ENCODE measurements at regions not wholly inside any gene's neighbourhood (a gene's known extent, or its start where the extent isn't known, plus 50 kb on each side); places are given as distances from the start of the nearest gene placed in this dataset.
"Not testable (repeated sequence)": the region's sequence is repeated elsewhere in the genome, so short reads cannot be mapped to it uniquely, and the experiment has no call there.

DNA sequence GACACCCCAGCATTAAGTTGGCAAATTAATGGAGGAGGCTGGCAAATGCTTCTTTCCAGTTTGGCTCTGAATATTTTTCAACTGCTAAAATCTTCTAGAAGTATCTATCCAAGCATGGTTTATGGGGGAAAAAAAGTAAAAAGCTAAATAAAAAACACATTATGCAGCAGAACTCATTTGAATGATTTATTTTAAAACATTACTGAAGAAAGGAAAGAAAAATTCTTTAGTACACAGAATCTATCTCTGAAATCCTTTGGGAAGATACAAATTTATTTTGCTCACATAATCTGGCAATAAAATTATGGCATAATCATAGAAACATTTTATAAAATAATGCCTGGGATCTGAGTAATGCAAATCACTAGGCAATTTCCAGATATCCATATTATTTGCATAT is 328.1 kb upstream of the MON1B start:
- H3K27me3 ChIP-seq (replicated peaks; ENCODE audit: control insufficient read depth, insufficient read depth, low read length): no peaks in the 10 kb centered on the region
- no peaks in the 10 kb centered on the region for H3K36me3 ChIP-seq (ENCODE audit: control insufficient read depth, insufficient read depth, low read length, severe bottlenecking)
- no peak overlapping the region for H3K4me3 ChIP-seq (ENCODE audit: low read length)
- H3K9me3 ChIP-seq (ENCODE audit: control insufficient read depth, low read length): peaks cover 3% of the 10 kb centered on the region
- no peak overlapping the region for H3K9ac ChIP-seq (ENCODE audit: low read length)
- no peaks in the 10 kb centered on the region for H3K4me1 ChIP-seq (ENCODE audit: control insufficient read depth, insufficient read depth, low read length)
- no peak for DNase-seq (ENCODE audit: low read depth)

DNA sequence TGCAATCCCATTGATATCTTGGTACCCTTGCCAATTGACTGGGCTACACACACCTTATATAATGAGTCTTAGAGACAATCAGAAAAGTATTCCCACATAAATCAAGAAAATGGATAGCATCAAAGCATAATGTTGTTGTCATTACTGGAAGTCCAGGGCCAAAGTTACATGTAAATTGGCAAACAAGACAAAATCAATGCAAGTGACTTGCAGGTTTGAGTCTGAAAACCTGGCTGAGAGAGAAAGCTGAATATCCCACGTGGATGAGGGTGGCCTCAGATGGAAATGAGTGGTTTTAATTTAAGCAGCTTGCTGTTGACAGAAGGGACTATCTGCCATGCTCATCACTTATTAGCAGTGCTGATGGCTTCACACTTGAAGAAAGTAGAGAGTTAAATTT is 324.0 kb upstream of the MON1B start:
- Histone ChIP-seq H3K4me3 (ENCODE audit: low read length) (no peak overlapping the region), H3K4me1 (ENCODE audit: control insufficient read depth, insufficient read depth, low read length) (peaks cover 6% of the 10 kb centered on the region), H3K9me3 (ENCODE audit: control insufficient read depth, low read length) (no peaks in the 10 kb centered on the region), H3K27me3 (replicated peaks; ENCODE audit: control insufficient read depth, insufficient read depth, low read length) (no peaks in the 10 kb centered on the region), H3K9ac (ENCODE audit: low read length) (no peak overlapping the region), H3K36me3 (ENCODE audit: control insufficient read depth, insufficient read depth, low read length, severe bottlenecking) (no peaks in the 10 kb centered on the region)
- DNase-seq (ENCODE audit: low read depth): no peak

DNA sequence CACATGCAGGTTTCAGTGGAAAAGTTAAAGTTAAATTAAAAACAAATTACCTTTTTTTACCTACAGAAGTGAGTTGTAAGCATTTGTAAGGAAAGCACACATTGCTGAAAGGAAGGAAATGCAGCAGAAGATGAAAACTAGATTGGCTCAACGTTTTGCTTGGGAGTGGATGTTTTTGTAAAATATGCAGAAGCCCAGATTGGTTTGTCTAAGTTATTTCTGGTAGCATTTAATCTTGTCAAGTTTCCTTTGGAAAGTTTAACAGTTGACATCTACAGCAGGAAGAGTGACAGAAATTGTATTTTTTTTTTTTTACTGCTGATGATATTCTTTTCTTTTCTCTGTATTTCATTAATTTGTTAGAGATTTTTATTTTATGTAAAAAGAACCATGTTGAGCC is 315.1 kb upstream of the MON1B start:
- Histone ChIP-seq H3K9ac (ENCODE audit: low read length) (no peak overlapping the region), H3K4me1 (ENCODE audit: control insufficient read depth, insufficient read depth, low read length) (peaks cover 6% of the 10 kb centered on the region), H3K9me3 (ENCODE audit: control insufficient read depth, low read length) (no peaks in the 10 kb centered on the region), H3K4me3 (ENCODE audit: low read length) (no peak overlapping the region), H3K27me3 (replicated peaks; ENCODE audit: control insufficient read depth, insufficient read depth, low read length) (no peaks in the 10 kb centered on the region), H3K36me3 (ENCODE audit: control insufficient read depth, insufficient read depth, low read length, severe bottlenecking) (no peaks in the 10 kb centered on the region)
- DNase-seq (ENCODE audit: low read depth): no peak

DNA sequence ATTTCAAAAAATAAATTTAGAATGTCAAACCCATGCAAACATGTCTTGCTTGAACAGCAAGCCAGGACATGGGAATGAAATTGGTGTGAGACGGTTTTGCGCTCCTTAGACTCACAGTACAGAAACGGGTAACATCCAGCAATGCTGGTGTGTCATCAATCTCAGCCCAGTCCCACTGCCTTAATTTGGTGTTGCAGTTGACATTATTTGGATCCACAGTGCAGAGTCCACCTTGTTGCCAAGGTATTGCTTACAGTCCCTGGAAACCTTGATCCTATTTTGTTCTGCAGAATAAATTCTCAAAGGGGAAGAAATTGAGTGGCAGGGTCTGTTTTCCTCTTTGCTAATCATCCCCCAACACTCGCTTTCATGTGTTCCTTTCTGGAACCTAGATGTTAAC is 311.6 kb upstream of the MON1B start:
- Histone ChIP-seq H3K36me3 (ENCODE audit: control insufficient read depth, insufficient read depth, low read length, severe bottlenecking) (no peaks in the 10 kb centered on the region), H3K4me3 (ENCODE audit: low read length) (no peak overlapping the region), H3K4me1 (ENCODE audit: control insufficient read depth, insufficient read depth, low read length) (no peaks in the 10 kb centered on the region), H3K27me3 (replicated peaks; ENCODE audit: control insufficient read depth, insufficient read depth, low read length) (no peaks in the 10 kb centered on the region), H3K9ac (ENCODE audit: low read length) (no peak overlapping the region), H3K9me3 (ENCODE audit: control insufficient read depth, low read length) (no peaks in the 10 kb centered on the region)
- DNase-seq (ENCODE audit: low read depth): no peak

DNA sequence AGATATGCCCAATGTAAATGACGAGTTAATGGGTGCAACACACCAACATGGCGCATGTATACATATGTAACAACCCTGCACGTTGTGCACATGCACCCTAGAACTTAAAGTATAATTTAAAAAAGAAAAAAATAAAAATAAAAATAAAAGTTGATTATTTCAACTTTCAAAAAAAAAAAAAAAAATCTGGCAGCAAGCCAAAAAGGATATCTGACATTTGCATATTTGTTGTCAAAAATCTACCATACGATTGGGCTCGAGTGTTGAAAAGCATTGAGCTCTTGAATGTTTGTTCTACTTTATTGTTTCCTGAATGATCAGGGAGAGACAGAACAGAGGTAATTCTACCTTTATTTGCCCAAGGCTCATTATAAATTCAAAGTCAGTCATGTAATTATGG is 310.5 kb upstream of the MON1B start:
- not testable (repeated sequence) for H3K9me3 ChIP-seq (ENCODE audit: control insufficient read depth, low read length); H3K4me3 ChIP-seq (ENCODE audit: low read length); H3K27me3 ChIP-seq (replicated peaks; ENCODE audit: control insufficient read depth, insufficient read depth, low read length); DNase-seq (ENCODE audit: low read depth); H3K9ac ChIP-seq (ENCODE audit: low read length); H3K36me3 ChIP-seq (ENCODE audit: control insufficient read depth, insufficient read depth, low read length, severe bottlenecking); H3K4me1 ChIP-seq (ENCODE audit: control insufficient read depth, insufficient read depth, low read length)

DNA sequence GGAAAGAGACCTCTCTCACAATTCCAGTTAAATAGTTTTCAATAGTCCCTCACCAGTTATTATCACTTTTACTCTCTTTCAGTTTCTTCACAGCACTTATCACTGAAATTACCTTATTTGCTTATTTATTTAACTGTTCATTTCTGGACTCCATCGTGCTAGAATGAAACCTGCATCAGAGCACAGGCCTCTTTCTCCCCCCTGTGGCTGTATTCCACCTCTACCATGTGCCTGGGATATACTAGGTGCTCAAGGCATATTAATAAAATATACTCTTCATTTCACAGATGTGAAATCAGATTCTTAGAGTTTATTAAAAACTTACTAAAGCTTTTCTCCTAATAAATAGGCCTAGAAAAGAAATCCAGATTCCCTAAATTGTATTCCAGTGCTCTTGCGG is 308.9 kb upstream of the MON1B start:
- no peak overlapping the region for H3K4me3 ChIP-seq (ENCODE audit: low read length)
- no peaks in the 10 kb centered on the region for H3K27me3 ChIP-seq (replicated peaks; ENCODE audit: control insufficient read depth, insufficient read depth, low read length)
- no peak for DNase-seq (ENCODE audit: low read depth)
- H3K36me3 ChIP-seq (ENCODE audit: control insufficient read depth, insufficient read depth, low read length, severe bottlenecking): no peaks in the 10 kb centered on the region
- H3K4me1 ChIP-seq (ENCODE audit: control insufficient read depth, insufficient read depth, low read length): no peaks in the 10 kb centered on the region
- H3K9ac ChIP-seq (ENCODE audit: low read length): no peak overlapping the region
- H3K9me3 ChIP-seq (ENCODE audit: control insufficient read depth, low read length): no peaks in the 10 kb centered on the region

DNA sequence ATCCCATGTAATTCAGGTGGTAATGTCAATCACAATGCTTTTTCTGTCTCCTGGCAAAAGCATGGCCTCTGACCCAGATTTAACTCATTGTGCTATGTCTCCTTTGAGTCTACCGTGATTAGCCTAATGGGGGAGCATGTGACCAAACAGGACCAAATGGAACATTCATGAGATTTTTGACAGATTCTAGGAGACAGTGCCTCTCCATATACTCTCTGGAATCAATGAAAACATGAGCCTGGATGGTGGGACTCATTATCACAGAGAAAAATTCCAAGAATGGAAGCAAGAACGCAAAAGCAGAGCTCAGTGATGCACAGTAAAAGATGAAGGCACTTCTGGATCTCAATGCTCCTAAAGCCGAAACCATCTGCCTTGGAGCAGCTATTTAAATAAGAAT is 307.9 kb upstream of the MON1B start:
- H3K4me3 ChIP-seq (ENCODE audit: low read length): no peak overlapping the region
- H3K36me3 ChIP-seq (ENCODE audit: control insufficient read depth, insufficient read depth, low read length, severe bottlenecking): no peaks in the 10 kb centered on the region
- H3K4me1 ChIP-seq (ENCODE audit: control insufficient read depth, insufficient read depth, low read length): no peaks in the 10 kb centered on the region
- H3K9ac ChIP-seq (ENCODE audit: low read length): no peak overlapping the region
- DNase-seq (ENCODE audit: low read depth): no peak
- no peaks in the 10 kb centered on the region for H3K27me3 ChIP-seq (replicated peaks; ENCODE audit: control insufficient read depth, insufficient read depth, low read length)
- no peaks in the 10 kb centered on the region for H3K9me3 ChIP-seq (ENCODE audit: control insufficient read depth, low read length)

DNA sequence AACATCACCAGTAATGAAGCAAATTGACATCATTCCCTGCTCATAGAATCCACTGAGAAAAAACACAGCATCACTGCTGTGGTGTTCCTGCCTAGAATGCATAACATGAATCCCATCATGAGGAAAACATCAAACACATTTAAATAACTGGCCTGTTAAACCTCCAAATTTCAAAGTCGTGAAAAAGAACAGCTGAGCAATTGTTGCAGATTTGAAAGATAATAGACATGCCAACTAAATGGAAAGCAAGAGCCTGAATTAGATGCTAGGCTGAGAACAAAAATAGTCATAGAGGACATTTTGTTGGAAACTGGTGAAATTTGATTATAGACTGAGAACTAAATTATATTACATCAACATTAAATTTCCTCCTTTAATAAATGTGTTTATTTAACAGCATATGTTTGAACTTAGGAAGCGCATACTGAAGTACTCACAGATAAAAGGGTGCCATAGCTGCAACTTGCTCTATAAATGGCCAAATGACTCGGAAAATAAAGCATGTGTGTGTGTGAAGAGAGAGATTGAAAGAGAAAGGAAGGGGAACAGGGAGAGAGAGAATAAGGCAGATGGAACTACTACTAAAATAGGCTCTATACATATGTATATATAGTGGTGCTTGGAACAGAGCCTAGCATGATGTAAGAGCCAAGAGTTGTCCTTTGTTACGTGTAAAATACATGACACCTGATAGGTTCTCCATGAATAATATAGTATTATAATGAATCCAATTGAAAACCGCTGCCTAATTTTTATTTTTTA is 305.0 kb upstream of the MON1B start:
- DNase-seq (ENCODE audit: low read depth): no peak
- no peaks in the 10 kb centered on the region for H3K4me1 ChIP-seq (ENCODE audit: control insufficient read depth, insufficient read depth, low read length)

DNA sequence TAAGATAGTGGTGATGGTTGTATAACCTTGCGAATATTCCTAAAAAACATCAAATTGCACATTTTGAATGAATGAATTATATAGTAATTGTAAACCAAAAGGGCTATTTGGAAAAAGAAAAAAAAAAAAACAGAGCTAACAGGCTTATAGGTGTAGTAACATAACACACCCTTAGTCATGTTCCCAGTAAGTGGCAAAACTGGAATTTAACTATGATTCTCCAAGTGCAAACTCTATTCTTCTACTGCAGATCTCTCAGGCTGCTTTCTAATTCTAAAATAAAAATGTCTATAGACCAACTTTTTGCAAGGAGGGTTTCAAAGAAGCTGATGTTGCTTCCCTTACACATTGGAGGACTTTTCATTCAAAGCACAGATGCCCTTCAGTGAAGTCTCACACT is 293.2 kb upstream of the MON1B start:
- Histone ChIP-seq H3K9me3 (ENCODE audit: control insufficient read depth, low read length) (peaks cover 5% of the 10 kb centered on the region), H3K9ac (ENCODE audit: low read length) (no peak overlapping the region), H3K27me3 (replicated peaks; ENCODE audit: control insufficient read depth, insufficient read depth, low read length) (no peaks in the 10 kb centered on the region), H3K36me3 (ENCODE audit: control insufficient read depth, insufficient read depth, low read length, severe bottlenecking) (no peaks in the 10 kb centered on the region), H3K4me1 (ENCODE audit: control insufficient read depth, insufficient read depth, low read length) (no peaks in the 10 kb centered on the region), H3K4me3 (ENCODE audit: low read length) (no peak overlapping the region)
- no peak for DNase-seq (ENCODE audit: low read depth)

More for the DNA sequence above, 305.0 kb upstream of the MON1B start:
- no peaks in the 10 kb centered on the region for H3K9me3 ChIP-seq (ENCODE audit: control insufficient read depth, low read length)
- no peak overlapping the region for H3K9ac ChIP-seq (ENCODE audit: low read length)
- no peaks in the 10 kb centered on the region for H3K36me3 ChIP-seq (ENCODE audit: control insufficient read depth, insufficient read depth, low read length, severe bottlenecking)
- no peak overlapping the region for H3K4me3 ChIP-seq (ENCODE audit: low read length)
- H3K27me3 ChIP-seq (replicated peaks; ENCODE audit: control insufficient read depth, insufficient read depth, low read length): no peaks in the 10 kb centered on the region

DNA sequence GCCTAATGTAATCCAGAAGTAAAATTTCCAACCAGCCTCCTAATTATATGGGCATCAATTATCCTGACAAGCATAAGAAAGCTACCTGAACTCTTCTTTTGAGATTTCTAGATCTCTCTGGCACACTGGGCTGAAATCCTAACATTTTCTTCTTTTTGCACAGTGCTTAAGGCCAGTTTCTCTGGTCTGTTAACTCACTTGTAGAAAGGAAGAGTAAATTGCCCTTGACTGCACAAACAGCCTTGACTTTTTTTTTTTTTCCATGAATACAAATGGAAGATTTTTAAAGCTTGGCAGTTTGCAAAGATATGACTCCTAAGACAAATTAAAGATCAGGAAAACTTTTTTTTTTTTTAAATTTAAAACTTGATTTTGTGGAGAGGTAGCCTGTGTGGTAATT is 291.2 kb upstream of the MON1B start:
- Histone ChIP-seq H3K9ac (ENCODE audit: low read length) (no peak overlapping the region), H3K9me3 (ENCODE audit: control insufficient read depth, low read length) (peaks cover 5% of the 10 kb centered on the region), H3K4me1 (ENCODE audit: control insufficient read depth, insufficient read depth, low read length) (no peaks in the 10 kb centered on the region), H3K4me3 (ENCODE audit: low read length) (no peak overlapping the region), H3K27me3 (replicated peaks; ENCODE audit: control insufficient read depth, insufficient read depth, low read length) (no peaks in the 10 kb centered on the region), H3K36me3 (ENCODE audit: control insufficient read depth, insufficient read depth, low read length, severe bottlenecking) (no peaks in the 10 kb centered on the region)
- DNase-seq (ENCODE audit: low read depth): no peak

DNA sequence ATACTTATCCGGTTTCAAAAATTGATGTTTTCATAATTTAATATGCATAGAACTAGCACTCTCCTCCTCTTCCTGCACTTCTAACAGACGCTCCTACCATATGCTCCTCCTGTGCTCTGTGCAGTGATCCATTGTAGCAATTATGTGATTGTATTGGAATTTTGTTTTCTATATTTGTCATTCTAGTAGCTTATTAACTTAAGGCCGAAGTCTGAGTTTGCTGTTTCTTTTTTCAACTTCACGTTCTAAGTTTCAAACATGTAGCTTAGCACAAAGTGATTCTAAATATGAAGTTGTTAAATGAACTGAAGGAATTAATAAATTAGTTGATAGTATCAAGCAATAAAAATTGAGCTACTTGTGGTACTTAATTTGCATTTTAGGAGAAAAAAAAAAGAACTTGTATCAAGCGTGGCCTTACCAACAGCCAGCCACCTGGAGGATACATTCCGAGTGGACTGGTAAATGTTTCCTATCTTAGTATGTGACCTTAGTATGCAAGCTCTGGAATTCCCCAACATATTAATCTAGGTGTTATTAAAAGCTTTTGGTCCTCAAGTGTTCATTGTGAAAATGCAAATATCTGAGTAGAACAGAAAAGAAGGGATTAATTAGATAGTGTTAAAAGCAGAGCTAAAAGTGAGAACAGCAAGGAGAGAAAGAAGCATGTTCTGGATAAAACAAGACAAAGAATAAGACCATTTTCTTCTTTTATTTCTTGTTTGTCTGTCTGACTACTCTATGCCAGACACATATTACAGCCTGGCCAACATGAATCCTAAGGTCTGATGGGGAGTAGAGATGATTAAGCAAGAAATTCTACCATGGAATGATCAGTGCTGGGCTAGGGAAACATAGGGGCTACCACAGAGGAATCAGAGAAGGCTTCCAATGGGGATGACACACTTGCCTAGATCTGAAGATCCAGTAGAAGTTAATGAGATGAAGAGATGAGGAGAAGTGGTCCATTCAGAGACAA is 290.4 kb upstream of the MON1B start:
- Histone ChIP-seq H3K36me3 (ENCODE audit: control insufficient read depth, insufficient read depth, low read length, severe bottlenecking) (no peaks in the 10 kb centered on the region), H3K4me1 (ENCODE audit: control insufficient read depth, insufficient read depth, low read length) (no peaks in the 10 kb centered on the region), H3K4me3 (ENCODE audit: low read length) (no peak overlapping the region), H3K9ac (ENCODE audit: low read length) (no peak overlapping the region), H3K9me3 (ENCODE audit: control insufficient read depth, low read length) (no peaks in the 10 kb centered on the region), H3K27me3 (replicated peaks; ENCODE audit: control insufficient read depth, insufficient read depth, low read length) (no peaks in the 10 kb centered on the region)
- DNase-seq (ENCODE audit: low read depth): no peak

All from adipocyte (in vitro differentiated cells).